H9 (cell line): ENCODE measurements at regions not wholly inside any gene's neighbourhood (a gene's known extent, or its start where the extent isn't known, plus 50 kb on each side); places are given as distances from the start of the nearest gene placed in this dataset.

ENCODE experiments used
- DNase-seq: peaks from one replicate; pipeline ENCODE4 v3.0.0-alpha.2; 2017
- H2AFZ ChIP-seq: one replicate; pipeline ENCODE4 v1.6.1; 2013; ENCODE audit warnings: mild to moderate bottlenecking, low read length, control low read depth, moderate library complexity
- H2AK5ac ChIP-seq: 2 replicates; pipeline ENCODE4 v1.6.1; 2013; ENCODE audit warnings: low read length, control low read depth, mixed read lengths; ENCODE audit not compliant: insufficient read length
- H2BK120ac ChIP-seq: one replicate; pipeline ENCODE4 v1.6.1; 2013; ENCODE audit warnings: low read depth, mild to moderate bottlenecking, low read length, control low read depth, inconsistent platforms; ENCODE audit not compliant: poor library complexity, severe bottlenecking
- H2BK12ac ChIP-seq: 2 replicates; pipeline ENCODE4 v1.6.1; 2013; ENCODE audit warnings: low read length, control low read depth, mixed read lengths, low read depth; ENCODE audit not compliant: insufficient read length
- H2BK15ac ChIP-seq: 2 replicates; pipeline ENCODE4 v1.6.1; 2013; ENCODE audit warnings: low read depth, low read length, control low read depth
- H2BK20ac ChIP-seq: one replicate; pipeline ENCODE4 v1.6.1; 2013; ENCODE audit warnings: low read depth, mild to moderate bottlenecking, low read length, control low read depth, inconsistent platforms; ENCODE audit not compliant: poor library complexity, severe bottlenecking
- H2BK5ac ChIP-seq: 2 replicates; pipeline ENCODE4 v1.6.1; 2013; ENCODE audit warnings: low read length, control low read depth, mixed read lengths; ENCODE audit not compliant: insufficient read length
- H3K14ac ChIP-seq: 2 replicates; pipeline ENCODE4 v1.6.1; 2013; ENCODE audit warnings: low read length, control low read depth; ENCODE audit not compliant: insufficient read depth
- H3K18ac ChIP-seq: 2 replicates; pipeline ENCODE4 v1.6.1; 2013; ENCODE audit warnings: low read depth, mild to moderate bottlenecking, mixed read lengths, low read length, control low read depth; ENCODE audit not compliant: insufficient read length
- H3K23ac ChIP-seq: 2 replicates; pipeline ENCODE4 v1.6.1; 2013; ENCODE audit warnings: low read length, control low read depth, mixed read lengths, low read depth; ENCODE audit not compliant: insufficient read length
- H3K23me2 ChIP-seq: 2 replicates; pipeline ENCODE4 v1.6.1; 2013; ENCODE audit warnings: low read depth, mild to moderate bottlenecking, mixed read lengths, low read length, control low read depth; ENCODE audit not compliant: insufficient read length, poor library complexity, severe bottlenecking
- H3K27ac ChIP-seq: 2 replicates; pipeline ENCODE4 v1.5.1; 2013; ENCODE audit warnings: low read length, control low read depth, mixed read lengths, low read depth; ENCODE audit not compliant: insufficient read length
- H3K27me3 ChIP-seq: 2 replicates; pipeline ENCODE4 v1.6.1; 2013; ENCODE audit warnings: low read length, control low read depth, inconsistent platforms; ENCODE audit not compliant: insufficient read depth
- H3K4ac ChIP-seq: 2 replicates; pipeline ENCODE4 v1.6.1; 2013; ENCODE audit warnings: low read depth, mild to moderate bottlenecking, control low read depth, inconsistent platforms, low read length, moderate library complexity
- H3K4me1 ChIP-seq: 2 replicates; pipeline ENCODE4 v1.6.1; 2013; ENCODE audit warnings: low read length, control low read depth, inconsistent platforms; ENCODE audit not compliant: insufficient read depth
- H3K4me2 ChIP-seq: 2 replicates; pipeline ENCODE4 v1.6.1; 2013; ENCODE audit warnings: low read length, control low read depth, mixed read lengths; ENCODE audit not compliant: insufficient read length, insufficient read depth
- H3K56ac ChIP-seq: 2 replicates; pipeline ENCODE4 v1.6.1; 2013; ENCODE audit warnings: low read depth, mild to moderate bottlenecking, mixed read lengths, low read length, control low read depth; ENCODE audit not compliant: insufficient read length
- H3K79me1 ChIP-seq: 2 replicates; pipeline ENCODE4 v1.6.1; 2013; ENCODE audit warnings: low read depth, mild to moderate bottlenecking, moderate library complexity, low read length, control low read depth, inconsistent platforms; ENCODE audit not compliant: insufficient read depth, poor library complexity, severe bottlenecking
- H3K79me2 ChIP-seq: 2 replicates; pipeline ENCODE4 v1.6.1; 2013; ENCODE audit warnings: low read length, control low read depth, inconsistent platforms; ENCODE audit not compliant: insufficient read depth
- H3K9ac ChIP-seq: 2 replicates; pipeline ENCODE4 v1.6.1; 2013; ENCODE audit warnings: low read length, control low read depth, mixed read lengths; ENCODE audit not compliant: insufficient read length; ENCODE audit errors: extremely low read depth
- H3K9me3 ChIP-seq: one replicate; pipeline ENCODE4 v1.6.1; 2013; ENCODE audit warnings: low read depth, low read length, inconsistent platforms; ENCODE audit not compliant: control insufficient read depth
- H3T11ph ChIP-seq: one replicate; pipeline ENCODE4 v1.6.1; 2013; ENCODE audit warnings: mild to moderate bottlenecking, low read length, control low read depth, inconsistent platforms
- H4K20me1 ChIP-seq: one replicate; pipeline ENCODE4 v1.6.1; 2013; ENCODE audit not compliant: control insufficient read depth, insufficient read length, insufficient read depth
- H4K5ac ChIP-seq: 2 replicates; pipeline ENCODE4 v1.6.1; 2013; ENCODE audit warnings: low read depth, mild to moderate bottlenecking, mixed read lengths, low read length, control low read depth; ENCODE audit not compliant: insufficient read length
- H4K8ac ChIP-seq: replicated peaks from 2 replicates; pipeline ENCODE4 v1.6.1; 2013; ENCODE audit warnings: low read length, control low read depth, mixed read lengths, low read depth; ENCODE audit not compliant: insufficient read length
- H4K91ac ChIP-seq: 2 replicates; pipeline ENCODE4 v1.6.1; 2013; ENCODE audit warnings: low read depth, mild to moderate bottlenecking, moderate library complexity, mixed read lengths, low read length, control low read depth; ENCODE audit not compliant: insufficient read length
- H3K27ac Mint-ChIP-seq, 3 experiments: 2 replicates in 2 of 3; 3 replicates in 1 of 3; pipeline ENCODE4 v1.8.0; 2020 to 2021; ENCODE audit warnings: mixed read lengths in 3 of 3, mild to moderate bottlenecking in 1 of 3, moderate library complexity in 1 of 3
- H3K27me3 Mint-ChIP-seq: 2 replicates; pipeline ENCODE4 v1.8.0; 2021; ENCODE audit warnings: low read depth, mild to moderate bottlenecking, moderate library complexity, mixed read lengths
- H3K36me3 Mint-ChIP-seq, 3 experiments: 2 replicates in 2 of 3; 3 replicates in 1 of 3; pipeline ENCODE4 v1.8.0; 2020 to 2021; ENCODE audit warnings: low read depth in 3 of 3, mixed read lengths in 3 of 3; ENCODE audit not compliant: insufficient read depth in 1 of 3
- H3K4me1 Mint-ChIP-seq, 2 experiments: 2 replicates each; pipeline ENCODE4 v1.8.0; 2020; ENCODE audit warnings: mixed read lengths in 2 of 2
- H3K4me3 Mint-ChIP-seq, 2 experiments: 2 replicates in 1 of 2; 3 replicates in 1 of 2; pipeline ENCODE4 v1.8.0; 2020 to 2021; ENCODE audit warnings: mild to moderate bottlenecking in 2 of 2, mixed read lengths in 2 of 2, moderate library complexity in 1 of 2
- H3K9me3 Mint-ChIP-seq, 2 experiments: 2 replicates in 1 of 2; 3 replicates in 1 of 2; pipeline ENCODE4 v1.8.0; 2020; ENCODE audit warnings: mild to moderate bottlenecking in 2 of 2, mixed read lengths in 2 of 2, moderate library complexity in 1 of 2
- CTCF ChIP-seq: fragments of 200-600 bp; sonication (generic); conservative IDR thresholded peaks from 3 replicates; pipeline ENCODE4 v1.8.0; 2021; ENCODE audit warnings: antibody characterized with exemption, mild to moderate bottlenecking
- WGBS: extraction: QIAGEN DNeasy Blood & Tissue Kit; methylation state at CpG from one replicate; pipeline ENCODE4 v1.1.7; 2013; ENCODE audit warnings: missing lambda C conversion rate, low lambda C conversion rate, mixed read lengths; ENCODE audit not compliant: insufficient read length; ENCODE audit errors: extremely low coverage; 5-methylcytosine and 5-hydroxymethylcytosine counted together

DNA sequence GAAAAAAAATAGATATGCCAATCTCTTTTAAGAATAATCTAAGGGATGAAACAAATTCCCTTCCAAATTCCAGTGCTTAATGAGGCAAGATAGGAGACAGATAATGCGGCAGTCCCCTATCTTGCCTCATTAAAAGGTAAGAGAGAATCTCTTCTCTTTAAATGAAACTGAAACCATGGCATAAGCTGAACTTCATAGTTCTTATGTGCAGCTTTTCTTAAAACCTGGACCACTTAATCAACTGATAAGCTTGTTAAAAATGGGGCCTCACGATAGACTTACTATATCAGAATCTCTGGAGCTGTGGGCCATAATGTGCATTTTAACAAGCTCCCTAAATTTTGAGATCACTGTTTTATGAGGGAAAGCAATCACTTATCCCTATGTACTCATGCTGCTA is 79.2 kb downstream of the NIBAN1 start:
- H2AFZ ChIP-seq = no peak overlapping the region
- H3K9ac ChIP-seq = no peak overlapping the region
- no peaks in the 10 kb centered on the region for H3K27me3 ChIP-seq
- no peak overlapping the region for H3K4me2 ChIP-seq
- H3T11ph ChIP-seq = no peak overlapping the region
- no peak overlapping the region for H3K4ac ChIP-seq
- DNase-seq = no peak
- WGBS = no CpG with 5 or more reads among the region's 2 CpGs
- H3K79me1 ChIP-seq = no peaks in the 10 kb centered on the region
- peaks cover 2% of the 10 kb centered on the region in 2 experiments for H3K4me1 Mint-ChIP-seq
- H4K20me1 ChIP-seq = no peaks in the 10 kb centered on the region
- H3K9me3 Mint-ChIP-seq = no peaks in the 10 kb centered on the region
- H4K91ac ChIP-seq = no peak overlapping the region
- H3K79me2 ChIP-seq = no peaks in the 10 kb centered on the region
- H3K23ac ChIP-seq = no peak overlapping the region
- peaks cover 1% of the 10 kb centered on the region; the same call in 1 of the 2 replicates for H3K4me1 ChIP-seq
- H3K14ac ChIP-seq = no peak overlapping the region
- H4K8ac ChIP-seq = no peak overlapping the region
- no peak overlapping the region for H3K27ac Mint-ChIP-seq
- TF ChIP-seq CTCF = no peak
- no peak overlapping the region for H2BK120ac ChIP-seq
- H2AK5ac ChIP-seq = no peak overlapping the region
- H3K27me3 Mint-ChIP-seq = no peaks in the 10 kb centered on the region
- no peak overlapping the region for H2BK20ac ChIP-seq
- H3K56ac ChIP-seq = no peak overlapping the region
- H3K36me3 Mint-ChIP-seq = peaks cover 0 to 15% (median 2%) of the 10 kb centered on the region in 3 experiments; a peak in 6 of 7 replicates
- H2BK15ac ChIP-seq = no peak overlapping the region
- no peak overlapping the region for H3K4me3 Mint-ChIP-seq
- no peak overlapping the region for H4K5ac ChIP-seq
- no peak overlapping the region for H3K18ac ChIP-seq
- no peaks in the 10 kb centered on the region for H3K9me3 ChIP-seq
- H2BK5ac ChIP-seq = no peak overlapping the region
- H2BK12ac ChIP-seq = no peak overlapping the region
- H3K23me2 ChIP-seq = no peaks in the 10 kb centered on the region
- no peak overlapping the region for H3K27ac ChIP-seq
